IMR-90 (cell line): ENCODE measurements at regions not wholly inside any gene's neighbourhood (a gene's known extent, or its start where the extent isn't known, plus 50 kb on each side); places are given as distances from the start of the nearest gene placed in this dataset.

Experiments used
- ATAC-seq: fragments of 200-7000 bp; cut with Tn5 transposase; 2 replicates; pipeline ENCODE4 v1.9.1; 2020; ENCODE audit warnings: low read depth, mild to moderate bottlenecking, moderate library complexity
- BruUV-seq: library from RNA; stranded (reverse); fragments of 400-500 nt; replicated peaks from 2 replicates; lab custom pipeline; 2021; lab: Mats Ljungman, UMichigan
- CTCF ChIA-PET: fragments of 300-600 bp; formaldehyde crosslinking; extraction: SDS; loops from one replicate; lab custom pipeline; 2021; ENCODE audit warnings: antibody characterized with exemption; lab: Yijun Ruan, JAX
- POLR2A ChIA-PET: fragments of 300-600 bp; sonication (Branson Sonifier 250); formaldehyde crosslinking; loops from one replicate; lab custom pipeline; 2022; ENCODE audit warnings: antibody characterized with exemption; ENCODE audit not compliant: unreplicated experiment; lab: Charles Lee
- DNase-seq: peaks from one replicate; pipeline ENCODE4 v3.0.0; 2013
- H2AFZ ChIP-seq: replicated peaks from 2 replicates; pipeline ENCODE3; 2013; ENCODE audit warnings: low read length, mild to moderate bottlenecking; ENCODE audit not compliant: poor library complexity
- H2AK5ac ChIP-seq: 2 replicates; pipeline ENCODE4 v1.6.1; 2013; ENCODE audit warnings: low read depth, low read length, inconsistent platforms
- H2AK9ac ChIP-seq: replicated peaks from 2 replicates; pipeline ENCODE3; 2013; ENCODE audit warnings: mild to moderate bottlenecking, low read depth, low read length, moderate library complexity; ENCODE audit not compliant: poor library complexity
- H2BK120ac ChIP-seq: 2 replicates; pipeline ENCODE4 v1.6.1; 2013; ENCODE audit warnings: low read depth, low read length, inconsistent platforms
- H2BK15ac ChIP-seq: 3 replicates; pipeline ENCODE4 v1.6.1; 2013; ENCODE audit warnings: low read depth, low read length, inconsistent platforms
- H2BK20ac ChIP-seq: 2 replicates; pipeline ENCODE4 v1.6.1; 2013; ENCODE audit warnings: low read depth, mild to moderate bottlenecking, inconsistent platforms, low read length, moderate library complexity
- H2BK5ac ChIP-seq: 2 replicates; pipeline ENCODE4 v1.6.1; 2013; ENCODE audit warnings: mild to moderate bottlenecking, low read depth, low read length, inconsistent platforms; ENCODE audit not compliant: poor library complexity, severe bottlenecking
- H3K14ac ChIP-seq: replicated peaks from 2 replicates; pipeline ENCODE4 v1.6.1; 2013; ENCODE audit warnings: low read depth, low read length, inconsistent platforms
- H3K18ac ChIP-seq: 2 replicates; pipeline ENCODE4 v1.6.1; 2013; ENCODE audit warnings: low read depth, low read length, control low read depth
- H3K23ac ChIP-seq: 2 replicates; pipeline ENCODE4 v1.6.1; 2013; ENCODE audit warnings: low read depth, low read length, inconsistent platforms
- H3K27ac ChIP-seq: 2 replicates; pipeline ENCODE4 v1.5.1; 2013; ENCODE audit warnings: mild to moderate bottlenecking, control low read depth, low read length; ENCODE audit not compliant: insufficient read depth
- H3K27me3 ChIP-seq: 2 replicates; pipeline ENCODE4 v1.6.1; 2013; ENCODE audit warnings: low read length; ENCODE audit not compliant: control insufficient read depth, insufficient read depth
- H3K36me3 ChIP-seq: 2 replicates; pipeline ENCODE4 v1.6.1; 2013; ENCODE audit warnings: low read length, mixed read lengths; ENCODE audit not compliant: control insufficient read depth, insufficient read depth
- H3K4ac ChIP-seq: 2 replicates; pipeline ENCODE4 v1.6.1; 2013; ENCODE audit warnings: low read depth, low read length, inconsistent platforms
- H3K4me1 ChIP-seq: 2 replicates; pipeline ENCODE4 v1.6.1; 2013; ENCODE audit warnings: low read length, mixed read lengths; ENCODE audit not compliant: control insufficient read depth, insufficient read depth
- H3K4me2 ChIP-seq: 2 replicates; pipeline ENCODE4 v1.6.1; 2013; ENCODE audit warnings: low read depth, mild to moderate bottlenecking, control low read depth, low read length, moderate library complexity
- H3K4me3 ChIP-seq: 2 replicates; pipeline ENCODE4 v1.5.1; 2013; ENCODE audit warnings: low read depth, mild to moderate bottlenecking, control low read depth, low read length, moderate library complexity; ENCODE audit not compliant: insufficient read depth
- H3K56ac ChIP-seq: 2 replicates; pipeline ENCODE4 v1.6.1; 2013; ENCODE audit warnings: low read length, inconsistent platforms; ENCODE audit not compliant: insufficient read depth; ENCODE audit errors: extremely low read depth
- H3K79me1 ChIP-seq, 2 experiments: 2 replicates each; pipeline ENCODE4 v1.6.1; 2013; ENCODE audit warnings: low read length in 2 of 2, inconsistent platforms in 1 of 2, low read depth in 1 of 2
- H3K9ac ChIP-seq: 2 replicates; pipeline ENCODE4 v1.6.1; 2013; ENCODE audit warnings: low read depth, low read length, control low read depth
- H3K9me1 ChIP-seq: 2 replicates; pipeline ENCODE4 v1.6.1; 2013; ENCODE audit warnings: low read length, inconsistent platforms; ENCODE audit not compliant: insufficient read depth
- H3K9me3 ChIP-seq: 2 replicates; pipeline ENCODE4 v1.6.1; 2013; ENCODE audit warnings: low read length; ENCODE audit not compliant: control insufficient read depth, insufficient read depth
- H4K20me1 ChIP-seq: 2 replicates; pipeline ENCODE4 v1.6.1; 2013; ENCODE audit warnings: low read length, inconsistent platforms; ENCODE audit not compliant: insufficient read depth
- H4K5ac ChIP-seq: 2 replicates; pipeline ENCODE4 v1.6.1; 2013; ENCODE audit warnings: mild to moderate bottlenecking, low read depth, low read length, control low read depth
- H4K8ac ChIP-seq, 2 experiments: 2 replicates each; pipeline ENCODE4 v1.6.1; 2013; ENCODE audit warnings: low read depth in 2 of 2, low read length in 2 of 2, control low read depth in 1 of 2, inconsistent platforms in 1 of 2
- H4K91ac ChIP-seq: 2 replicates; pipeline ENCODE4 v1.6.1; 2013; ENCODE audit warnings: low read depth, low read length, inconsistent platforms; ENCODE audit not compliant: insufficient read depth
- BHLHE40 ChIP-seq: fragments of 150-350 bp; IDR thresholded peaks from 2 replicates; pipeline ENCODE4 v1.6.1; 2016; ENCODE audit warnings: mild to moderate bottlenecking, low read depth, low read length
- FOS ChIP-seq: fragments of 150-350 bp; IDR thresholded peaks from 2 replicates; pipeline ENCODE4 v1.6.1; 2016; ENCODE audit warnings: low read depth, low read length
- MAFK ChIP-seq: IDR thresholded peaks from 2 replicates; pipeline ENCODE4 v1.6.1; 2012; ENCODE audit warnings: low read depth, low read length, improper control_type of control experiment
- SMC3 ChIP-seq: fragments of 150-350 bp; IDR thresholded peaks from 2 replicates; pipeline ENCODE4 v1.6.1; 2016; ENCODE audit warnings: low read depth, mild to moderate bottlenecking, antibody characterized with exemption, low read length, moderate library complexity
- WGBS, 2 experiments: methylation state at CpG; one replicate each; pipeline versions ENCODE4 v1.1.5 to v1.1.7; 2013; ENCODE audit warnings: missing lambda C conversion rate in 2 of 2; ENCODE audit not compliant: insufficient read length in 1 of 2; ENCODE audit errors: extremely low coverage in 2 of 2; 5-methylcytosine and 5-hydroxymethylcytosine counted together
- dilution Hi-C: fragments of 300-500 bp; cut with HindIII; formaldehyde crosslinking; loops from one replicate; pipeline ENCODE4 v1.14.3; 2018; ENCODE audit warnings: low sequenced_read_pairs; ENCODE audit not compliant: unreplicated experiment
- in situ Hi-C: fragments of 300-500 bp; cut with MboI; formaldehyde crosslinking; loops from 3 replicates; pipeline ENCODE4 v1.14.3; 2019; ENCODE audit warnings: low sequenced_read_pairs, inconsistent platforms, mixed read lengths
- intact Hi-C: fragments of 100-400 bp; cut with micrococcal nuclease; formaldehyde crosslinking; loops from 2 replicates; pipeline ENCODE4 v1.10.0; 2022

GRCh38 chr13:23969647-23970046 lies 72.3 kb upstream of the C1QTNF9B start:
- no peaks in the 10 kb centered on the region; the same call in 1 of the 2 replicates for H3K9me1 ChIP-seq
- dilution Hi-C loops: no loop called here
- no TSS peak for BruUV-seq
- no peaks in the 10 kb centered on the region for H3K27me3 ChIP-seq
- ATAC-seq (peak; percentile 83), DNase-seq (peak; percentile 56)
- no peak overlapping the region for H3K9ac ChIP-seq
- H3K14ac ChIP-seq: no peak overlapping the region
- H4K91ac ChIP-seq: no peak overlapping the region
- H4K5ac ChIP-seq: no peak overlapping the region
- TF ChIP-seq SMC3 (no peak), MAFK (peak; percentile 36; the same call in 1 of the 2 replicates), BHLHE40 (peak; percentile 79), FOS (no peak)
- peak overlapping the region; percentile 57; the same call in 1 of the 2 replicates for H3K18ac ChIP-seq
- POLR2A ChIA-PET: no interaction called here
- H3K79me1 ChIP-seq: no peaks in the 10 kb centered on the region
- no peak overlapping the region for H3K4me3 ChIP-seq
- H2AK9ac ChIP-seq: no peak overlapping the region
- no peaks in the 10 kb centered on the region for H3K9me3 ChIP-seq
- no peak overlapping the region for H4K8ac ChIP-seq
- in situ Hi-C loops: no loop called here
- CTCF ChIA-PET: no interaction called here
- H2BK15ac ChIP-seq: no peak overlapping the region
- no CpG with 5 or more reads among the region's 4 CpGs for WGBS, 2 experiments
- no peak overlapping the region for H2AK5ac ChIP-seq
- H3K36me3 ChIP-seq: no peaks in the 10 kb centered on the region
- H2BK5ac ChIP-seq: no peak overlapping the region
- H3K56ac ChIP-seq: no peak overlapping the region
- no peak overlapping the region for H2BK120ac ChIP-seq
- no peaks in the 10 kb centered on the region for H4K20me1 ChIP-seq
- H3K27ac ChIP-seq: peak overlapping the region; percentile 2; the same call in 1 of the 2 replicates
- no peak overlapping the region for H2AFZ ChIP-seq
- peak overlapping the region; percentile 92 for H3K4me2 ChIP-seq
- intact Hi-C loops: loop anchor here (5.0 kb wide), 1 partner anchor 63 kb away; no protein-coding TSS in a partner anchor
- 0 out of 2 replicates have a peak, but pooled peaks cover 2% of the 10 kb centered on the region for H3K4me1 ChIP-seq
- no peak overlapping the region for H3K4ac ChIP-seq
- H3K23ac ChIP-seq: no peak overlapping the region
- no peak overlapping the region for H2BK20ac ChIP-seq
